ENCODE measurements at regions not wholly inside any gene's neighbourhood (a gene's known extent, or its start where the extent isn't known, plus 50 kb on each side); places are given as distances from the start of the nearest gene placed in this dataset.

GRCh38 chr5:167794121-167794520, 497.3 kb upstream of the WWC1 start:
- ATAC-seq, result no peak
- TF ChIP-seq TCF4 (CRISPR knock-in tag; IDR thresholded peaks at IDR 0.05; ENCODE audit: borderline replicate concordance) (no peak), BACH2 (CRISPR knock-in tag; IDR thresholded peaks at IDR 0.05; ENCODE audit: borderline replicate concordance) (no peak), PATZ1 (CRISPR knock-in tag; IDR thresholded peaks at IDR 0.05; ENCODE audit: borderline replicate concordance) (no peak), CREB5 (CRISPR knock-in tag; IDR thresholded peaks at IDR 0.05; ENCODE audit: low read depth) (no peak), ZC3H10 (CRISPR knock-in tag; IDR thresholded peaks at IDR 0.05) (no peak), ZFP30 (CRISPR knock-in tag; IDR thresholded peaks at IDR 0.05) (no peak), ZNF70 (CRISPR knock-in tag; IDR thresholded peaks at IDR 0.05) (no peak), GLIS3 (CRISPR knock-in tag; IDR thresholded peaks at IDR 0.05) (no peak), OSR1 (CRISPR knock-in tag; IDR thresholded peaks at IDR 0.05) (no peak), TSHZ2 (CRISPR knock-in tag; IDR thresholded peaks at IDR 0.05) (no peak), CSRNP3 (CRISPR knock-in tag; IDR thresholded peaks at IDR 0.05) (no peak), ZFP3 (CRISPR knock-in tag; IDR thresholded peaks at IDR 0.05) (no peak), ZNF565 (CRISPR knock-in tag; conservative IDR thresholded peaks at IDR 0.05; ENCODE audit: low read depth) (no peak), SNAI2 (CRISPR knock-in tag; IDR thresholded peaks at IDR 0.05) (no peak), ESRRG (CRISPR knock-in tag; IDR thresholded peaks at IDR 0.05) (no peak), POU6F1 (CRISPR knock-in tag; IDR thresholded peaks at IDR 0.05; ENCODE audit: borderline replicate concordance, low read depth) (no peak), ARNTL (CRISPR knock-in tag; IDR thresholded peaks at IDR 0.05; ENCODE audit: borderline replicate concordance, low read depth) (no peak), ISL1 (CRISPR knock-in tag; IDR thresholded peaks at IDR 0.05) (no peak), CSDC2 (CRISPR knock-in tag; IDR thresholded peaks at IDR 0.05) (no peak), RARB (CRISPR knock-in tag; IDR thresholded peaks at IDR 0.05) (no peak)

- no peak for ATAC-seq
- TF ChIP-seq GLIS3 (CRISPR knock-in tag; IDR thresholded peaks at IDR 0.05) (no peak), POU6F1 (CRISPR knock-in tag; IDR thresholded peaks at IDR 0.05; ENCODE audit: borderline replicate concordance, low read depth) (no peak), BACH2 (CRISPR knock-in tag; IDR thresholded peaks at IDR 0.05; ENCODE audit: borderline replicate concordance) (no peak), ISL1 (CRISPR knock-in tag; IDR thresholded peaks at IDR 0.05) (no peak), SNAI2 (CRISPR knock-in tag; IDR thresholded peaks at IDR 0.05) (no peak), TSHZ2 (CRISPR knock-in tag; IDR thresholded peaks at IDR 0.05) (no peak), TOX (CRISPR knock-in tag; IDR thresholded peaks at IDR 0.05; ENCODE audit: borderline replicate concordance) (no peak), PPARA (CRISPR knock-in tag; IDR thresholded peaks at IDR 0.05; ENCODE audit: borderline replicate concordance) (no peak), CSRNP3 (CRISPR knock-in tag; IDR thresholded peaks at IDR 0.05) (no peak), ZC3H10 (CRISPR knock-in tag; IDR thresholded peaks at IDR 0.05) (no peak), ESRRG (CRISPR knock-in tag; IDR thresholded peaks at IDR 0.05) (no peak), CREB5 (CRISPR knock-in tag; IDR thresholded peaks at IDR 0.05; ENCODE audit: low read depth) (no peak), ZNF70 (CRISPR knock-in tag; IDR thresholded peaks at IDR 0.05) (no peak)
Measured at GRCh38 chr5:167796672-167797071, 494.8 kb upstream of the WWC1 start.

Measured in SK-N-SH treated with all-trans-retinoic acid at 6 μM for 48 hours (cell line).